HepG2 (cell line): ENCODE measurements at regions not wholly inside any gene's neighbourhood (a gene's known extent, or its start where the extent isn't known, plus 50 kb on each side); places are given as distances from the start of the nearest gene placed in this dataset.

Source experiments
- ARNT2 ChIP-seq: sonication (generic); formaldehyde crosslinking; IDR thresholded peaks from 2 replicates; pipeline ENCODE4 v1.8.0; 2022; ENCODE audit warnings: mild to moderate bottlenecking, low read depth, missing genetic modification reagents, moderate library complexity
- CBX2 ChIP-seq, 2 experiments: fragments of 200-600 bp in 1 of 2; sonication (generic); formaldehyde crosslinking in 1 of 2; IDR thresholded peaks; 2 replicates each; pipeline versions ENCODE4 v1.7.0 to v1.8.1; 2018 to 2022; ENCODE audit warnings: low read depth in 2 of 2, low read length in 1 of 2, mild to moderate bottlenecking in 1 of 2, missing genetic modification reagents in 1 of 2
- DMTF1 ChIP-seq: sonication (generic); formaldehyde crosslinking; IDR thresholded peaks from 2 replicates; pipeline ENCODE4 v1.4.0; 2020; ENCODE audit warnings: mild to moderate bottlenecking, missing genetic modification reagents
- HNRNPK ChIP-seq: fragments of 200-400 bp; formaldehyde crosslinking; IDR thresholded peaks from 2 replicates; pipeline ENCODE4 v1.6.1; 2018; ENCODE audit warnings: low read length, low read depth, moderate library complexity, mild to moderate bottlenecking; ENCODE audit not compliant: poor library complexity, severe bottlenecking
- LCORL ChIP-seq, 2 experiments: fragments of 450-650 bp in 1 of 2; sonication (generic) in 1 of 2; formaldehyde crosslinking in 1 of 2; IDR thresholded peaks; 2 replicates each; pipeline versions ENCODE4 v1.5.0 to v1.6.1; 2017 to 2020; ENCODE audit warnings: antibody characterized with exemption in 1 of 2, missing genetic modification reagents in 1 of 2
- PBX3 ChIP-seq: sonication (generic); formaldehyde crosslinking; IDR thresholded peaks from 2 replicates; pipeline ENCODE4 v1.8.1; 2023; ENCODE audit warnings: missing genetic modification reagents, inconsistent platforms, borderline replicate concordance
- ZEB1 ChIP-seq: IDR thresholded peaks from 2 replicates; pipeline ENCODE4 v1.6.1; 2012; ENCODE audit warnings: mild to moderate bottlenecking, low read depth, inconsistent platforms; ENCODE audit not compliant: insufficient replicate concordance
- ZNF30 ChIP-seq: sonication (generic); formaldehyde crosslinking; IDR thresholded peaks from 2 replicates; pipeline ENCODE4 v1.5.0; 2020; ENCODE audit warnings: mild to moderate bottlenecking, missing genetic modification reagents
- ZNF331 ChIP-seq: sonication (generic); formaldehyde crosslinking; IDR thresholded peaks from 2 replicates; pipeline ENCODE4 v1.4.0; 2020; ENCODE audit warnings: missing genetic modification reagents
- ZNF441 ChIP-seq: sonication (generic); formaldehyde crosslinking; IDR thresholded peaks from 2 replicates; pipeline ENCODE4 v1.7.0; 2021; ENCODE audit warnings: missing genetic modification reagents, borderline replicate concordance
- ZNF543 ChIP-seq: sonication (generic); formaldehyde crosslinking; IDR thresholded peaks from 2 replicates; pipeline ENCODE4 v1.4.0; 2020; ENCODE audit warnings: mild to moderate bottlenecking, missing genetic modification reagents
- ZNF580 ChIP-seq: IDR thresholded peaks from 2 replicates; pipeline ENCODE4 v1.6.1; 2016; ENCODE audit warnings: low read depth, borderline replicate concordance
- ZNF761 ChIP-seq: sonication (generic); formaldehyde crosslinking; conservative IDR thresholded peaks from 2 replicates; pipeline ENCODE4 v1.4.0; 2020; ENCODE audit warnings: mild to moderate bottlenecking, missing genetic modification reagents
- ZNF766 ChIP-seq: sonication (generic); formaldehyde crosslinking; IDR thresholded peaks from 2 replicates; pipeline ENCODE4 v1.5.0; 2020; ENCODE audit warnings: missing genetic modification reagents, borderline replicate concordance
- ZSCAN25 ChIP-seq: sonication (generic); formaldehyde crosslinking; IDR thresholded peaks from 2 replicates; pipeline ENCODE4 v1.8.0; 2022; ENCODE audit warnings: mild to moderate bottlenecking, missing genetic modification reagents
- TF ChIP-seq, protein P1 (sequence below): sonication (generic); formaldehyde crosslinking; IDR thresholded peaks from 2 replicates; pipeline ENCODE4 v1.8.1; 2023; ENCODE audit warnings: mild to moderate bottlenecking, missing genetic modification reagents
- TF ChIP-seq, protein P2 (sequence below): IDR thresholded peaks from 2 replicates; pipeline ENCODE4 v1.6.1; 2016
- TF ChIP-seq, protein P3 (sequence below): IDR thresholded peaks from 2 replicates; pipeline ENCODE4 v1.6.1; 2018; ENCODE audit warnings: missing genetic modification reagents
- TF ChIP-seq, protein P4 (sequence below): sonication (generic); formaldehyde crosslinking; IDR thresholded peaks from 2 replicates; pipeline ENCODE4 v1.8.0; 2022; ENCODE audit warnings: mild to moderate bottlenecking, missing genetic modification reagents

DNA sequence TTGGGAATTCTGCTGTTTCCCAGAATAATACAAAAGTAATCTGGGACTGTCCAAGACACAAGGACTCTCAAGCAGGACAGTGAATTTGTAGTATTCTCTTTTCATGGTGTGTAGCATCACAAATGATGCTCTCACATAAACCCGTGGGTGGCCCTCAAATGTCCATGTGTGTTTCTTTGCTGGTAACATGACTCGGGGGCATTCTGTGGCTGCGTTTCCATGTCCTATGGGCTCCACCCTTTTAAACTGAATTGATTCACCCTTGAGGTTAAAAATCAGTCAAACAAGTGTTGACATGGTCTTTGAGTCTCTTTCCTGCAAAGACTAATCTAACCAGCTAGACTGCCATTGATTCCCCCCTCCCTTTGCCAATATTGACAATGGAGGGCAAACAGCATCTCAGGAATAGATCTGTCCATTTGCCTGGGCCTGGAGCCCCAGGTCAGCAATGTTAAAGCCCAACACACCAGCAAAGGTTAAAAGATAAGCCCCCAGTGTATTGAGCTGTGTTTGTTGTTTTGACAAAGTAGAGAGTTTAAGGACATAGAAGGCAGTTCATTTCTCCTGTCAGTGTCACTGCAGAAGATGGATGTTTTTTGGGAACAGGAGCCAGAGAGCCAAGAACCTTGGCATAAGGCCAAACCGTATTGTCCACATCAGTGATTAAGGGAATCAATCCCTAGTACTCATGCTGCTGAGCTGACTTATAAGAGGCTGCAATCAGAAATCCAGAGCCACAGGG, 117.1 kb upstream of the COX10 start (continued):
- TF ChIP-seq ZNF580 (CRISPR knock-in tag) (no peak), ZNF761 (no peak), ZNF543 (CRISPR knock-in tag) (no peak), DMTF1 (no peak), ZNF766 (CRISPR knock-in tag) (no peak), ZNF441 (peak; percentile 69), ARNT2 (CRISPR knock-in tag) (peak; percentile 67; the same call in 1 of the 2 replicates), ZNF30 (CRISPR knock-in tag) (no peak), HNRNPK (no peak), CBX2 (IDR thresholded peaks at IDR 0.05; ENCODE audit: low read depth, low read length) (no peak), CBX2 (CRISPR knock-in tag; IDR thresholded peaks at IDR 0.05; ENCODE audit: low read depth) (no peak), ZSCAN25 (CRISPR knock-in tag) (peak; percentile 87), ZNF331 (peak; percentile 81), ZEB1 (no peak), PBX3 (CRISPR knock-in tag) (no peak), LCORL (IDR thresholded peaks at IDR 0.05) (peak; percentile 69), LCORL (CRISPR knock-in tag; IDR thresholded peaks at IDR 0.05) (peak; percentile 81; the same call in 1 of the 2 replicates)
- TF ChIP-seq, protein P1, sequence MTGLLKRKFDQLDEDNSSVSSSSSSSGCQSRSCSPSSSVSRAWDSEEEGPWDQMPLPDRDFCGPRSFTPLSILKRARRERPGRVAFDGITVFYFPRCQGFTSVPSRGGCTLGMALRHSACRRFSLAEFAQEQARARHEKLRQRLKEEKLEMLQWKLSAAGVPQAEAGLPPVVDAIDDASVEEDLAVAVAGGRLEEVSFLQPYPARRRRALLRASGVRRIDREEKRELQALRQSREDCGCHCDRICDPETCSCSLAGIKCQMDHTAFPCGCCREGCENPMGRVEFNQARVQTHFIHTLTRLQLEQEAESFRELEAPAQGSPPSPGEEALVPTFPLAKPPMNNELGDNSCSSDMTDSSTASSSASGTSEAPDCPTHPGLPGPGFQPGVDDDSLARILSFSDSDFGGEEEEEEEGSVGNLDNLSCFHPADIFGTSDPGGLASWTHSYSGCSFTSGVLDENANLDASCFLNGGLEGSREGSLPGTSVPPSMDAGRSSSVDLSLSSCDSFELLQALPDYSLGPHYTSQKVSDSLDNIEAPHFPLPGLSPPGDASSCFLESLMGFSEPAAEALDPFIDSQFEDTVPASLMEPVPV (CRISPR knock-in tag) = no peak
- TF ChIP-seq, protein P2, sequence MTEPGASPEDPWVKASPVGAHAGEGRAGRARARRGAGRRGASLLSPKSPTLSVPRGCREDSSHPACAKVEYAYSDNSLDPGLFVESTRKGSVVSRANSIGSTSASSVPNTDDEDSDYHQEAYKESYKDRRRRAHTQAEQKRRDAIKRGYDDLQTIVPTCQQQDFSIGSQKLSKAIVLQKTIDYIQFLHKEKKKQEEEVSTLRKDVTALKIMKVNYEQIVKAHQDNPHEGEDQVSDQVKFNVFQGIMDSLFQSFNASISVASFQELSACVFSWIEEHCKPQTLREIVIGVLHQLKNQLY (CRISPR knock-in tag) = peak; percentile 64; the same call in 1 of the 2 replicates
- TF ChIP-seq, protein P3, sequence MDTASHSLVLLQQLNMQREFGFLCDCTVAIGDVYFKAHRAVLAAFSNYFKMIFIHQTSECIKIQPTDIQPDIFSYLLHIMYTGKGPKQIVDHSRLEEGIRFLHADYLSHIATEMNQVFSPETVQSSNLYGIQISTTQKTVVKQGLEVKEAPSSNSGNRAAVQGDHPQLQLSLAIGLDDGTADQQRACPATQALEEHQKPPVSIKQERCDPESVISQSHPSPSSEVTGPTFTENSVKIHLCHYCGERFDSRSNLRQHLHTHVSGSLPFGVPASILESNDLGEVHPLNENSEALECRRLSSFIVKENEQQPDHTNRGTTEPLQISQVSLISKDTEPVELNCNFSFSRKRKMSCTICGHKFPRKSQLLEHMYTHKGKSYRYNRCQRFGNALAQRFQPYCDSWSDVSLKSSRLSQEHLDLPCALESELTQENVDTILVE = no peak
- TF ChIP-seq, protein P4, sequence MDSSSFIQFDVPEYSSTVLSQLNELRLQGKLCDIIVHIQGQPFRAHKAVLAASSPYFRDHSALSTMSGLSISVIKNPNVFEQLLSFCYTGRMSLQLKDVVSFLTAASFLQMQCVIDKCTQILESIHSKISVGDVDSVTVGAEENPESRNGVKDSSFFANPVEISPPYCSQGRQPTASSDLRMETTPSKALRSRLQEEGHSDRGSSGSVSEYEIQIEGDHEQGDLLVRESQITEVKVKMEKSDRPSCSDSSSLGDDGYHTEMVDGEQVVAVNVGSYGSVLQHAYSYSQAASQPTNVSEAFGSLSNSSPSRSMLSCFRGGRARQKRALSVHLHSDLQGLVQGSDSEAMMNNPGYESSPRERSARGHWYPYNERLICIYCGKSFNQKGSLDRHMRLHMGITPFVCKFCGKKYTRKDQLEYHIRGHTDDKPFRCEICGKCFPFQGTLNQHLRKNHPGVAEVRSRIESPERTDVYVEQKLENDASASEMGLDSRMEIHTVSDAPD (CRISPR knock-in tag) = peak; percentile 74; the same call in 1 of the 2 replicates
